HG02798 (cell line): ENCODE measurements at regions not wholly inside any gene's neighbourhood (a gene's known extent, or its start where the extent isn't known, plus 50 kb on each side); places are given as distances from the start of the nearest gene placed in this dataset.
A peak's percentile ranks its signal among the peaks of the same experiment; 100 is the strongest.
"Not testable (repeated sequence)": the region's sequence is repeated elsewhere in the genome, so short reads cannot be mapped to it uniquely, and the experiment has no call there.

Experiments used
- ATAC-seq: cut with Tn5 transposase; IDR thresholded peaks from one replicate; pipeline ENCODE4 v1.9.1; 2021; ENCODE audit warnings: mild to moderate bottlenecking; ENCODE audit not compliant: unreplicated experiment, poor library complexity

- ATAC-seq = no peak
Measured at GRCh38 chr3:145692751-145693150, 468.2 kb downstream of the PLOD2 start.

- no peak for ATAC-seq
Measured at GRCh38 chr3:145696011-145696410, 465.0 kb downstream of the PLOD2 start.

- no peak for ATAC-seq
Measured at GRCh38 chr3:145698250-145698649, 462.7 kb downstream of the PLOD2 start.

- ATAC-seq = no peak
Measured at GRCh38 chr3:145698749-145699148, 462.2 kb downstream of the PLOD2 start.

GRCh38 chr3:145704020-145704419, 457.0 kb downstream of the PLOD2 start:
- ATAC-seq = no peak

- not testable (repeated sequence) for ATAC-seq
Measured at GRCh38 chr3:145709779-145710178, 451.2 kb downstream of the PLOD2 start.

GRCh38 chr3:145716519-145716918, 444.5 kb downstream of the PLOD2 start:
- no peak for ATAC-seq

GRCh38 chr3:145719114-145719513, 441.9 kb downstream of the PLOD2 start:
- ATAC-seq = no peak

GRCh38 chr3:145721273-145721805, 439.6 kb downstream of the PLOD2 start:
- ATAC-seq = no peak

GRCh38 chr3:145721815-145722214, 439.2 kb downstream of the PLOD2 start:
- no peak for ATAC-seq

- ATAC-seq = no peak
Measured at GRCh38 chr3:145727476-145727875, 433.5 kb downstream of the PLOD2 start.

GRCh38 chr3:145735631-145736030, 425.4 kb downstream of the PLOD2 start:
- no peak for ATAC-seq

- no peak for ATAC-seq
Measured at GRCh38 chr3:145737952-145738351, 423.0 kb downstream of the PLOD2 start.

- ATAC-seq = no peak
Measured at GRCh38 chr3:145739926-145740325, 421.1 kb downstream of the PLOD2 start.

- no peak for ATAC-seq
Measured at GRCh38 chr3:145750657-145751056, 410.3 kb downstream of the PLOD2 start.

GRCh38 chr3:145752576-145752975, 408.4 kb downstream of the PLOD2 start:
- ATAC-seq = no peak

- no peak for ATAC-seq
Measured at GRCh38 chr3:145754605-145755289, 406.2 kb downstream of the PLOD2 start.

- no peak for ATAC-seq
Measured at GRCh38 chr3:145760036-145760435, 400.9 kb downstream of the PLOD2 start.

GRCh38 chr3:145767909-145768308, 393.1 kb downstream of the PLOD2 start:
- no peak for ATAC-seq

GRCh38 chr3:145776782-145777408, 384.1 kb downstream of the PLOD2 start:
- peak; percentile 79 for ATAC-seq

- no peak for ATAC-seq
Measured at GRCh38 chr3:145780301-145780700, 380.7 kb downstream of the PLOD2 start.

GRCh38 chr3:145785668-145786067, 375.3 kb downstream of the PLOD2 start:
- ATAC-seq = no peak
